Right ventricle myocardium inferior (tissue), 1 donor: ENCODE measurements at regions not wholly inside any gene's neighbourhood (a gene's known extent, or its start where the extent isn't known, plus 50 kb on each side); places are given as distances from the start of the nearest gene placed in this dataset.
A peak's percentile ranks its signal among the peaks of the same experiment; 100 is the strongest.
"Not testable (repeated sequence)": the region's sequence is repeated elsewhere in the genome, so short reads cannot be mapped to it uniquely, and the experiment has no call there.

ENCODE experiments used
- ATAC-seq: fragments of 200-7000 bp; cut with Tn5 transposase; one replicate; pipeline ENCODE4 v1.9.1; 2020; ENCODE audit warnings: mild to moderate bottlenecking, moderate library complexity
- DNase-seq: peaks from one replicate; pipeline ENCODE4 v3.0.0; 2021; ENCODE audit errors: missing footprints
- intact Hi-C: fragments of 100-400 bp; cut with DNase I; formaldehyde crosslinking; loops from one replicate; pipeline ENCODE4 v1.11.0; 2022
- donor health status: DM: no; HTN: yes; CAD: no; lungs with severe emphysema.

DNA sequence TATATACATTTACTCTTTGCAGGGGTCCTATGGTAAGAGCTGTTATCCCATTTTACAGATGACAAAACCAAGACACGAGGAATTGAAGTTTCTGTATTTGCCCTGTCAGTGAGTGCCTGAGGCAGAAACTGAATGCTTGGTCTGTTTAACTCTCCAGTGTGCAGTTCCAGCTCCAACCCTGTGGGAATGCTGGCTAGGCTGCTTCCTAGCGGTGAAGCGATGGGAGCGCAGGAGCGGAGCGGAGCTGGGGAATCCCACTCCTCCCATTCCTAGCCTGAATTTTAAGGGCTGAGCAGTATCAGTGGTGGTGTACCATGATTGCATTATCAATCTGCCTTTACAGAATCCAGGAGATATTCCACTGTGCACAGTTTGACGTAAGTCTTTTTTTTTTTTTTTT, 202.3 kb downstream of the LRRC70 start:
- ATAC-seq, result no peak
- intact Hi-C loops, result no loop called here
- DNase-seq, result no peak

- intact Hi-C loops, result no loop called here
- DNase-seq (no peak), ATAC-seq (no peak)
Observed at GRCh38 chr5:62780230-62780629, 201.6 kb downstream of the LRRC70 start.

DNA sequence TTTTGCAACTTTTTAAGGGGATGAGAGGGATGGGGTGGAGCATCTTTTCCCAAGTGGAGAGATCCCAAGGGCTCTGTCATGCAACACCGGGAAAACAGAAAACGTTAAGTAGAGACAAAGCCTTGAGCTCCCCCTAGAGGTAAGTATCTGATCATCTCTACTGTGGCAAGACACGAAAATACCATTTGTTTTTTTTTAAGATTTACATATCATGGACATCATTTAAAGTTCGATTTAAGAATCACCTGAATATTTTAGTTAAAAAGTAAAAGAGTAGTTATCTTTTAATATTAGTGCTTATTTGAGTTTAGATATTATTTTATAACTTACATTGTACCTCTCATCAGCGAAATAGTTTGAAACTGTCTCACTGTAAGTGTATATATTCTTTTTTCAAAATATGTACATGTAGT, 200.4 kb downstream of the LRRC70 start:
- peak; percentile 86 for ATAC-seq
- DNase-seq, result no peak
- intact Hi-C loops, result loop anchor here (2.0 to 5.0 kb wide), 2 partner anchors 318 to 337 kb away; no protein-coding TSS in a partner anchor

GRCh38 chr5:62778316-62779009, 199.8 kb downstream of the LRRC70 start:
- ATAC-seq (peak; percentile 39), DNase-seq (no peak)
- intact Hi-C loops, result loop anchor here (2.0 to 5.0 kb wide), 2 partner anchors 318 to 336 kb away; no protein-coding TSS in a partner anchor

DNA sequence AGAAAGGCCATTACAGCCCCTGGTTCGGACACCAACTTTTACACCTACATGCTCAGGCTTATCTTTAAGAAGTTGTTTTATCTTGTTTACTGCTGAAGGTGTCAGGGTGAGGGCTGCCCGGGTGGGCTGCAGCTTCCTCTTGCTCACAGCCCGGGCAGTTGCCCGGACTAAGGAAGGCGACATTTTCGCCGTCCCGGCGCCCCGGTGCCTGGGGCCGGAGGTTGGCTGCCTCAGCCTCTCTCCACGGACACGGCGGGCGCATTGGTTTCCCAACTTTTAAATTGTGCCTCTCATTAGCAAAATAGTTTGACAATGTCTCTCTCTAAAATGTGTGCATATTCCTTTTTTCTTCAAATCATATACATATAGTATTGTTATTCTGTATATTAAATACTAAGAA, 198.5 kb downstream of the LRRC70 start:
- DNase-seq, ATAC-seq: not testable (repeated sequence)
- intact Hi-C loops, result loop anchor here (5.0 kb wide), 1 partner anchor 335 kb away; no protein-coding TSS in a partner anchor

- intact Hi-C loops, result loop anchor here (5.0 kb wide), 1 partner anchor 334 kb away; no protein-coding TSS in a partner anchor
- ATAC-seq, DNase-seq: not testable (repeated sequence)
Observed at GRCh38 chr5:62776592-62776991, 198.0 kb downstream of the LRRC70 start.

DNA sequence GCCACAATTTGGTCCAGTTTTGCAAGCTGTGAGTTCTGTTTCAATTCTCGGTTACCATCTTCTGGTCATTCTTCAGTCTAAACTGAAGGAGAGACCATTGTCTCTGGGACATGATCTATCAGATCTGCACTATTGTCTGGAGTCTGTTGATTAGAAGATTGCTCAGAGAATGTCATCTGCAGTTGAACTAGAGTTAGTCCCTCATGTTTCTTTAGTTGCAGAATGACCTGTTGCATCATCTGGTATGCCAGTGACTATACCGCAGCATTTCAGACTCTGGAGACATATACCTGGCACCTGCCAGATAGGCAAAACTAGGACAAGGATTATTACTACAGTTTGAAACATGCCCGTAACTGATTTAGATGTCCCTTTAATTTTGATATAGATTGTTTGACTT, 194.8 kb downstream of the LRRC70 start:
- intact Hi-C loops, result no loop called here

GRCh38 chr5:62771341-62771740, 192.7 kb downstream of the LRRC70 start:
- no peak for ATAC-seq
- intact Hi-C loops, result no loop called here

More for the DNA sequence above, 194.8 kb downstream of the LRRC70 start:
- ATAC-seq (no peak), DNase-seq (no peak)

DNA sequence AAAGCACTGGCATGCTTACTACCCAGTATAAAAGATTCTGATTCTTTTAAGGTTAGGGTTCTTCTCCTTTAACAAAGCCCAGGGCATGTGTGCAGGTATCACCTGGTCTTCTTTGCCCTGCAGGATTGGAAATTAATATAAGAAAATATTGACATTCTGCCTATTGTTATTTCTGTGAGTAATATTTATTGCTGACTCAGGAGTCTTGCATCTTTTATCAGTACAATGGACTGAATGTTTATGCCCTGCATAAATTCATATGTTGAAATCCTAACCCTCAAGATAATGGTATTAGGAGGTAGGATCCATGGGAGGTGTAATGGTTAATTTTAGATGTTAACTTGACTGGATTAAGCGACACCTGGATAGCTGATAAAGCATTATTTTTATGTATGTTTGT, 189.0 kb downstream of the LRRC70 start:
- no peak for ATAC-seq
- no peak for DNase-seq
- intact Hi-C loops, result no loop called here

More at GRCh38 chr5:62771341-62771740, 192.7 kb downstream of the LRRC70 start:
- no peak for DNase-seq

- DNase-seq (no peak), ATAC-seq (no peak)
- intact Hi-C loops, result no loop called here
Observed at GRCh38 chr5:62767077-62767476, 188.5 kb downstream of the LRRC70 start.

- intact Hi-C loops, result no loop called here
- DNase-seq, result no peak
- no peak for ATAC-seq
Observed at GRCh38 chr5:62762503-62762902, 183.9 kb downstream of the LRRC70 start.

DNA sequence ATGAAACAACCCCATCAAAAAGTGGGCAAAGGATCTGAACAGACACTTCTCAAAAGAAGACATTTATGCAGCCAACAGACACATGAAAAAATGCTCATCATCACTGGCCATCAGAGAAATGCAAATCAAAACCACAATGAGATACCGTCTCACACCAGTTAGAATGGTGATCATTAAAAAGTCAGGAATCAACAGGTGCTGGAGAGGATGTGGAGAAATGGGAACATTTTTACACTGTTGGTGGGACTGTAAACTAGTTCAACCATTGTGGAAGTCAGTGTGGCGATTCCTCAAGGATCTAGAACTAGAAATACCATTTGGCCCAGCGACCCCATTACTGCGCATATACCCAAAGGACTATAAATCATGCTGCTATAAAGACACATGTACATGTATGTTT, 179.1 kb downstream of the LRRC70 start:
- DNase-seq, ATAC-seq, intact Hi-C loops: not testable (repeated sequence)

GRCh38 chr5:62752998-62753367, 174.4 kb downstream of the LRRC70 start:
- intact Hi-C loops, result not testable (repeated sequence)

DNA sequence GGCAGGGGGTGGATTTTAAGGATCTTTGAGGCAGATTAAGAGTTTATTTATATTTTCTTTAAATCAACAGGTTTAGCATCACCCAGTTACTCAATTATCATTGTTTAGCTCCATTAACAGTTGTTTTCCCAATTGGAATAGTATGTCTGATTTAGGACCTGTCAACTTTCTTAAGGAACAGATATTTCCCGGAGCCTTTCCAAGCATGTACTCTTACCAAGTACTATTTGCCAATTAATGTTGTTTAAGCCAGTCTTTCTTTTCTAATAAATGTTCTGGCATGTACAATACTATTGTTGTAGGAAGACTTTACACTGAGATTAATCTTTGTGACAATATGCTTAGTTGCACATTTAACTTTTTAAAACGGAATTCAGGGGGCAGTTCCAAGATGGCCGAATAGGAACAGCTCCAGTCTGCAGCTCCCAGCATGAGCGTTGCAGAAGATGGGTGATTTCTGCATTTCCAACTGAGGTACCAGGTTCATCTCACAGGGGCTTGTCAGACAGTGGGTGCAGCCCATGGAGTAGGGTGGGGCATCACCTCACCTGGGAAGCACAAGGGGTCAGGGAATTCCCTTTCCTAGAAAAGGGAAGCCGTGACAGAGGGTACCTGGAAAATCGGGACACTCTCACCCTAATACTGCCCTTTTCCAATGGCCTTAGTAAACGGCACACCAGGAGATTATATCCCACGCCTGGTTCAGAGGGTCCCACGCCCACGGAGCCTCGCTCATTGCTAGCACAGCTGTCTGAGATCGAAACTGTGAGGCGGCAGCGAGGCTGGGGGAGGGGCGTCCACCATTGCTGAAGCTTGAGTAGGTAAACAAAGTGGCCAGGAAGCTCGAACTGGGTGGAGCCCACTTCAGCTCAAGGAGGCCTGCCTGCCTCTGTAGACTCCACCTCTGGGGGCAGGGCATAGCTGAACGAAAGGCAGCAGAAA, 173.7 kb downstream of the LRRC70 start:
- peak; percentile 65 for DNase-seq
- intact Hi-C loops, result not testable (repeated sequence)

More at GRCh38 chr5:62752998-62753367, 174.4 kb downstream of the LRRC70 start:
- not testable (repeated sequence) for DNase-seq, ATAC-seq

DNA sequence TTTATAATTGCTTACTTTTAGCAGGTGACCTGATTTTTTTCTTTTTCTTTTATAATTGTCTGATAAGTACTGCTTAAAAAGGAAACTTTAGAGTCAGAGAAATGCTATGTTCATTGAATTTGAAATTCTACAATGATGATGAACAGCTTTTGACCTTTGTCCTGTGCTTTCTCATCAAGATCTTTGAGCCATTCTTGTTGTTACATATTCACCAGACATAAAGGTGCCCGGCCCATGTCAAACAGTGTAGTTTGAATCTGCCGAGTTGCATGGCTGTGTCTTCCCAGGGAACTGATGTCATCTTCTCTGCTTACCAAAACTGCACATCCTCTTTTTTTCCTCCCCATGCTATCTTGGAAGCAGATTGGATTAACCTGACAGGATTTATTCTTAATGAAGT, 163.6 kb downstream of the LRRC70 start:
- DNase-seq (no peak), ATAC-seq (no peak)
- intact Hi-C loops, result no loop called here

More for the DNA sequence above, 173.7 kb downstream of the LRRC70 start:
- not testable (repeated sequence) for ATAC-seq

GRCh38 chr5:62741761-62742160, 163.1 kb downstream of the LRRC70 start:
- DNase-seq (no peak), ATAC-seq (no peak)
- intact Hi-C loops, result no loop called here

GRCh38 chr5:62737766-62738165, 159.1 kb downstream of the LRRC70 start:
- DNase-seq, result no peak
- ATAC-seq, result no peak
- intact Hi-C loops, result no loop called here

- DNase-seq, result no peak
- intact Hi-C loops, result no loop called here
- ATAC-seq, result peak; percentile 56
Observed at GRCh38 chr5:62732677-62733121, 154.1 kb downstream of the LRRC70 start.

DNA sequence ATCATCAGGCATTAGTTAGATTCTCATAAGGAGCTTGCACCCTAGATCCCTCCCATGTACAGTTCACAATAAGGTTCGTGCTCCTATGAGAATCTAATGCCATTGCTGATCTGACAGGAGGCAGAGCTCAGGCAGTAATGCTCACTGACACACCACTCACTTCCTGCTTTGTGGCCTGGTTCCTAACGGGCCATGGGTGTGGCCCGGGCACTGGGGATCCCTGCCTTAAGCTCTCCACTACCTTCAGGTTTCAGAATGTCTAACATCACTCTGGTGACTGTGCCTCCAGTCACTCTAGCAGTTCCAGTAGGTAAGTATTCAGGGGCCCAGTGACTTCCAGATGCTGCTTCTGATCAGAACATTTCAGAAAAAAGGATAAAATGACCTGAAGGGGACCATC, 152.4 kb downstream of the LRRC70 start:
- DNase-seq, result no peak
- no peak for ATAC-seq
- intact Hi-C loops, result no loop called here
